HT1080 (cell line): ENCODE measurements at regions not wholly inside any gene's neighbourhood (a gene's known extent, or its start where the extent isn't known, plus 50 kb on each side); places are given as distances from the start of the nearest gene placed in this dataset.
"Not testable (repeated sequence)": the region's sequence is repeated elsewhere in the genome, so short reads cannot be mapped to it uniquely, and the experiment has no call there.

Experiments
- DNase-seq: peaks from one replicate; pipeline ENCODE4 v3.0.0-alpha.2; 2015; ENCODE audit warnings: low read depth

- DNase-seq, result not testable (repeated sequence)
Measured at GRCh38 chr14:34381304-34381703, 80.7 kb downstream of the SPTSSA start.

GRCh38 chr14:34380471-34380845 is 81.6 kb downstream of the SPTSSA start:
- DNase-seq, result no peak

- DNase-seq, result no peak
Measured at GRCh38 chr14:34379816-34380470, 82.1 kb downstream of the SPTSSA start.

- no peak for DNase-seq
Measured at GRCh38 chr14:34376649-34377267, 85.3 kb downstream of the SPTSSA start.

DNA sequence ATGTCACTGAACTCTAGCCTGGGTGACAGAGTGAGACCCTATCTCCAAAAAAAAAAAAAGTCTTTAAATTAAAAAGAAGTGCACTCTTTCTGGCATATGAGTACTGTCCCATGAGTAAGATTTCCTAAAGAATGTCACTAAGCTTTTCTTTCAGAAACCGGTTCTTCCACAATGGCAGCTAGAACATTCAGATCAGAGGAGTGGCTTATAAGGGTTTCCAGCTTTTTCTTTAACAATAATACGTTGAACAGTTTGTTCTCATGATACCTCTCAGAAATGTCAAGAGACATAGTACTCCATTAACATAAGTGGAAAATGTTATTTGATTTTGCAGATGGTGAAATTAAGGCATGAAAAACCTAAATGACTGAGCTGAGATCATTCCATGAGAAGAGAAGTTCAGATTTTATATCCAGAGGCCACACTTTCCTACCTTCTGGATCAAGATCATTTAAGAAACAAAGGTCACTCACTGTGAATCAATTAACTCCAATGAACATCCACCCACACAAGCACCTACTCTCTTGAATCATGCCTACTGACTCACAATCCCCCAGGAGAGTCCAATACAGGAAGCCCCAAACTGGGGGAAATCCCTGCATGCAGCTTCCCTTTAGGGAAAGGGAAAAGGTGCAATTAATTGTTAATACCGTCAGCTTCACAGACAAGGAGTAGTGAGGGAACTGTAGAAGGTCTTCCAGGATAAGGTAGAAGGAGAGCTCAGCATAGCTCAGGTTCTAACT is 86.9 kb downstream of the SPTSSA start:
- DNase-seq, result no peak

DNA sequence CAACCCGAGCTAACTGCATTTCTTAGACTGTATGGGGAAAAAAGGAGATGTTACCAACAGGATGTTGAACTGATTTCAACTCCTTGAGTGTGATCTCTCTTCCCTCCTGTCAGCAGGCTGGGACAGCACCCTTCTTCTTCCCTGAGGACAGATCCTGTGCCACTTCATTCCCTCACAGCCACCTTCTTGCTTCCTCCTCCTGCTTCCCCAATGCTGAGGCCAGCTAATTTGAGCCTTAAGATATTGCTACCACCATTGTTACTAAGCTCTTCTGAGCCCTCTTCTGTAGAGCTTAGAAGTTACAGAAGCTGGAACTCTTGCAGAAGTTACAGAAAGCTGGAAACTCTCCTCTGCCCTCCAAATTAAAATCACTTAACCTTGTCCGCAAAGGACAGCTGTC is 88.8 kb downstream of the SPTSSA start:
- DNase-seq, result no peak

GRCh38 chr14:34372786-34373185 is 89.3 kb downstream of the SPTSSA start:
- no peak for DNase-seq

DNA sequence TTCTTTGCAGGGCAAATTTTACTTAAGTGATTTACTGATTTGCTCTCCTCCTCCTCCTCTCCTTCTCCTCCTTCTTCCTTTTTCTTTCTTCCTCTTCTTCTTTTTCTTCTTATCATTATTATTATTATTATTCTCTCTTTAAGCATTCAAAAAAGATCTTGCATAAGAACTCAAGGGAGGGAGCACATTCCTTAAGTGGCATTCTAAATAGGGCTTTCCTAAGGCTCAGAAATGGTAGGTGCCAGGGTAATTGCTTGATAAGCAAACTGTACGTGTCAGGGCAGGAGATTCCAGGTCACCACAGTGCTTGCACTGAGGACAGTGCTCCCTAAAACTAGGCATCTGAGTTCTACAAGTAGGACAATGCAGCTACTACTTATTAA is 92.4 kb downstream of the SPTSSA start:
- no peak for DNase-seq

- no peak for DNase-seq
Measured at GRCh38 chr14:34368971-34369647, 92.9 kb downstream of the SPTSSA start.

GRCh38 chr14:34368115-34368970 is 93.7 kb downstream of the SPTSSA start:
- DNase-seq, result no peak

GRCh38 chr14:34365309-34365915 is 96.6 kb downstream of the SPTSSA start:
- no peak for DNase-seq

- peak; percentile 71 for DNase-seq
Measured at GRCh38 chr14:34364201-34364600, 97.8 kb downstream of the SPTSSA start.

- peak; percentile 70 for DNase-seq
Measured at GRCh38 chr14:34363733-34364134, 98.3 kb downstream of the SPTSSA start.

- no peak for DNase-seq
Measured at GRCh38 chr14:34362641-34363251, 99.3 kb downstream of the SPTSSA start.

- peak; percentile 29 for DNase-seq
Measured at GRCh38 chr14:34361504-34362011, 100.5 kb downstream of the SPTSSA start.

GRCh38 chr14:34359420-34360117 is 102.5 kb downstream of the SPTSSA start:
- DNase-seq, result no peak

DNA sequence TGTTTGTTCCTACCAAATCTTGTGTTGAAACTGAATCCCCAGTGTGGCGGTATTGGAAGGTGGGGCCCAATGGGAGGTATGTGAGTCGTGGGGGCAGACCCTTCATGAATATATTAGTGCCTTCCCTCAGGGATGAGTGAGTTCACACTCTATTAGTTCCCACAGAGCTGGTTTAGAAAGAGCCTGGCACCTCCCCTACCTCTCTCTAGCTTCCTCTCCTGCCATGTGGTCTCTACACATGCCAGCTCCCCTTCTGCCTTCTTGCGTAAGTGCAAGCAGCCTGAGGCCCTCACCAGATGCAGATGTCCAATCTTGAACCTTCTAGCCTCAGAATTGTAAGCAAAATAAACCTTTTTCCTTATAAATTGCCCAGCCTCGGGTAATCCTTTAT is 105.8 kb downstream of the SPTSSA start:
- DNase-seq, result peak; percentile 72

DNA sequence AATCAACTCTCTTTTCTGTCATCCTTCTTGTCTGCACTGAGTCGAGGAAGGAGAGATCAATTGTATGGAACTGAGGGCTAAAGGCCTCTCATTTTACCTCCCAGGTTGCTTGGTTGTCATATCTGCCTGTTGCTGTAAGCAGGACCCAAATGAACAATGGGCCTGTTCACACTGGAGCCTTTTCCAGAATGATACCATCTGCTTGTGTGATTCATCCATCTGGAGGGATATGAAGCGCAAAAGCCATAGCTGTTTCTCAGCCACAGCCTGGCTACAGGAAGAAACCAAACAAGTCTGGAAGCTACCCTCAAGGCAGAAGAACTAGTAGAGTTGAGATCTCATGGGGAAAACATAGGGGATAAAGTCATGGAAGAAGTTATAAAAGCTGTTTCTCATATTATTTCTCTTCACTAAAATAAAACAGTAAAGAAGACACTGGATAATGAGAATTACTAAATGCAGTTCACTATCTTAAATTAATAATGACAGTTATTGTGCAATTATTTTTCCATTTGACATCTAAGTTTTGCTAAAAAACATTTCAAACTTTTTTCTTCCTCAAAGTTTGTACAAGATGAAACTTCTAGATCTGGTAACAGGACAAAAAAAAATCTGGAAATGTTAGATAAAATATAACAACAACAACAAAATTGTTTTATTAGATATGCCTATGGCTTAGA is 106.3 kb downstream of the SPTSSA start:
- peak; percentile 90 for DNase-seq

DNA sequence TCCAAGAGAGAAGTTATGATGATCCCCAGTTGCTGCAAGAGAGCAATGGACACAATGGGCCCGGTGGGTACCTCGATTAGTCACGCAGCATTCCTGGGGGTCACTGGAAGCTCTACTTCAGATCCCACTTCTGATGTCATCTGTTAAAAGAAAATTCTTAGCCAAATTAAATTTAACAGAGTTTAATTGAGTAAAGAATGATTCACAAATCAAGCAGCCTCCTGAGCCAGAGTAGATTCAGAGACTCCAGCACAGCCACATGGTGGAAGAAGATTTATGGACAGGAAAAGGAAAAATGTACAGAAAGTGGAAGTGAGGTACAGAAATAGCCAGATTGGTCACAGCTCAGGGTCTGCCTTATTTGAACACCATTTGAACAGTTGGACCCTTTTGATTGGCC is 107.5 kb downstream of the SPTSSA start:
- no peak for DNase-seq
